Fibroblast of pulmonary artery (primary cell): ENCODE measurements at regions not wholly inside any gene's neighbourhood (a gene's known extent, or its start where the extent isn't known, plus 50 kb on each side); places are given as distances from the start of the nearest gene placed in this dataset.
A peak's percentile ranks its signal among the peaks of the same experiment; 100 is the strongest.

Experiments used
- DNase-seq: peaks from one replicate; pipeline ENCODE4 v3.0.0-alpha.2; 2010; ENCODE audit warnings: low read depth
- H3K4me3 ChIP-seq: replicated peaks from 2 replicates; pipeline ENCODE4 v1.5.1; 2011; ENCODE audit warnings: low read depth, mild to moderate bottlenecking, control low read depth, low read length, moderate library complexity
- TF ChIP-seq, protein P1 (sequence below): IDR thresholded peaks from 2 replicates; pipeline ENCODE4 v1.5.1; 2011; ENCODE audit warnings: mild to moderate bottlenecking, control low read depth, low read length, inconsistent platforms; ENCODE audit errors: missing control alignments

- TF ChIP-seq, protein P1, sequence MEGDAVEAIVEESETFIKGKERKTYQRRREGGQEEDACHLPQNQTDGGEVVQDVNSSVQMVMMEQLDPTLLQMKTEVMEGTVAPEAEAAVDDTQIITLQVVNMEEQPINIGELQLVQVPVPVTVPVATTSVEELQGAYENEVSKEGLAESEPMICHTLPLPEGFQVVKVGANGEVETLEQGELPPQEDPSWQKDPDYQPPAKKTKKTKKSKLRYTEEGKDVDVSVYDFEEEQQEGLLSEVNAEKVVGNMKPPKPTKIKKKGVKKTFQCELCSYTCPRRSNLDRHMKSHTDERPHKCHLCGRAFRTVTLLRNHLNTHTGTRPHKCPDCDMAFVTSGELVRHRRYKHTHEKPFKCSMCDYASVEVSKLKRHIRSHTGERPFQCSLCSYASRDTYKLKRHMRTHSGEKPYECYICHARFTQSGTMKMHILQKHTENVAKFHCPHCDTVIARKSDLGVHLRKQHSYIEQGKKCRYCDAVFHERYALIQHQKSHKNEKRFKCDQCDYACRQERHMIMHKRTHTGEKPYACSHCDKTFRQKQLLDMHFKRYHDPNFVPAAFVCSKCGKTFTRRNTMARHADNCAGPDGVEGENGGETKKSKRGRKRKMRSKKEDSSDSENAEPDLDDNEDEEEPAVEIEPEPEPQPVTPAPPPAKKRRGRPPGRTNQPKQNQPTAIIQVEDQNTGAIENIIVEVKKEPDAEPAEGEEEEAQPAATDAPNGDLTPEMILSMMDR: no peak
- DNase-seq: no peak
- H3K4me3 ChIP-seq: peak overlapping the region; percentile 2
Measured at GRCh38 chr2:39517102-39517436, 80.0 kb upstream of the MAP4K3 start.

- no peak overlapping the region for H3K4me3 ChIP-seq
- no peak for DNase-seq
- TF ChIP-seq, protein P1: no peak
Measured at GRCh38 chr2:39517622-39518021, 80.5 kb upstream of the MAP4K3 start.

GRCh38 chr2:39519886-39520285 is 82.8 kb upstream of the MAP4K3 start:
- DNase-seq: no peak
- TF ChIP-seq, protein P1: no peak
- H3K4me3 ChIP-seq: no peak overlapping the region

DNA sequence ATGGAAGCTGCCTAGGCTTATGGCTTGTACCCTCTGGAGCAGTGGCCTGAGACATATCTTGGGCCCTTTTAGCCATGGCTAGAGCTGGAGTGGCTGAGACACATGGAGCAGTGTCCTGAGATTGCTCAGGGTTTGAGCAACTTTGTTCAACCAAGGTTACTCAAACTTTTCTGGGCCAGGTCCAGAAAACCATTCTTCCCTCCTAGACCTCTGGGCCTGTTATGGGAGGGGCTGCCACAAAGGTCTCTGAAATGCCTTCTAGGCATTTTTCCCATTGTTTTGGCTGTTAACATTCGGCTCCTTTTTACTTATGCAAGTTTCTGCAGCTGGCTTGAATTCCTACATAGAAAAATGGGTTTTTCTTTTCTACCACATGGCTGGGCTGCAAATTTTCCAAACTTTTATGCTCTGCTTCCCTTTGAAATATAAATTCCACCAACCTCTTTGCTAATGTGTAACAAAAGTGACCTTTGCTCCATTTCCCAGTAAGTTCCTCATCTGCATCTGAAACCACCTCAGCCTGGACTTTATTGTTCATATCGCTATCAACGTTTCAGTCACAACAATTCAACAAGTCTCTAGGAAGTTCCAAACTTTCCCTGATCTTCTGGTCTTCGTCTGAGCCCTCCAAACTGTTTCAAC is 84.9 kb upstream of the MAP4K3 start:
- TF ChIP-seq, protein P1: no peak
- DNase-seq: peak; percentile 65
- H3K4me3 ChIP-seq: no peak overlapping the region

GRCh38 chr2:39522518-39522877 is 85.4 kb upstream of the MAP4K3 start:
- TF ChIP-seq, protein P1: no peak
- H3K4me3 ChIP-seq: no peak overlapping the region
- DNase-seq: no peak

DNA sequence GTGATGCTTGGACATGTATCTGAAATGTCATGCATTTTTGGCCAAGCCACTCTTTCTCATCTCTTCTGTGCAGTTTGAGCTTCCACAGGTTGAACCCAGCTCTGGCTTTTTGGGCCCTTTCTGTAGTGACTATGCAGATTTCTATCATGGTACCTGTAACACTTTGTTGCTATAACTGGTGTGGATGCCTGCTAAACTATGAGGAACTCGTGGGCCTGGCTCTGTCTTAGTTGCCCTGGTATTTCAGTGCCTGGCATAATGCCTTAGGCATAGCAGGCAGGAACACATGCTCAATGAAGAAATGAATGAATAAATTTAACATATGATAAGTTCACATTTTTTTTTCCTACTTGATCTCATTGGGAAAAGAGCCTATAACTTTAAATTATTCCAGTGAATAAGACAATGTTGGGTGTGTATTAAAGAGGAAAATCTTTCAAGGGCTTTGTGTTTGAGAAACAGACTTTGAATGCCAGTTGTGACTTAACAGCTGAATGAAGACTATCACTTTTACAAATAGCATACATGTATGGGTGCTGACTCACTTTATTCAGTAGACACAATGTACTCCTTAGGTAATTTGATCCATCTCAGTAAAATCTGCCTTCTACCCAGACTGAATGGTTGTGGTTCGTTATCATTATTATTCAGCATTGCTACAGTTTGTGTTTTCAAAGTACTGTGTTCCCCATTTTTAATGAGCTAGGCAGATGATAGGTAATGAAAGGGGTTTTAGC is 86.4 kb upstream of the MAP4K3 start:
- TF ChIP-seq, protein P1: no peak
- DNase-seq: peak; percentile 94
- H3K4me3 ChIP-seq: peak overlapping the region; percentile 28

DNA sequence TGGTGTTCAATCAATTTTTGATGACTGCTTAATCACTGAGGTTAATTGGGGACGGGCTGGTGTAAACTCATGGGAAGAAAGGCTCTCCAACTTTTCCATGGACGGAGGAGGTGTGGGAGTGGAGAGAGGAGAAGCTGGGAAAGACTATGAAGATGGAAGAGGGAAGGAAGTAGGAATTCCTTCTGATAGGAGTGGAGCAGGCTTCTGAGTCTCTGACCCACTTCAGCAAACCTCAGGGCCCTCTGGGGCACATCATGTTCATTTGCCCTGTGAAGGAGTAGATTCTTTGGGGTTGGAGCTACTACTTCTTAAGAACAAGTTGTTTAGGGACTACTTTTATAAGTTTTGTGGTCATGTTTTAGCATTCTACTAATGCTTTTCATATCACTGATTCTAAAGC is 87.0 kb upstream of the MAP4K3 start:
- DNase-seq: peak; percentile 62
- H3K4me3 ChIP-seq: peak overlapping the region; percentile 28
- TF ChIP-seq, protein P1: no peak
